Liver (tissue), 3 donors: ENCODE measurements at regions not wholly inside any gene's neighbourhood (a gene's known extent, or its start where the extent isn't known, plus 50 kb on each side); places are given as distances from the start of the nearest gene placed in this dataset.

Experiments used
- EGR1 ChIP-seq, 2 donors: IDR thresholded peaks; 2 replicates each; pipeline ENCODE4 v1.6.1; 2016 to 2018; ENCODE audit warnings: antibody characterized with exemption in 2 of 2, low read depth in 2 of 2
- GABPA ChIP-seq, 2 donors: IDR thresholded peaks in 1 of 2; conservative IDR thresholded peaks in 1 of 2; 2 replicates each; pipeline ENCODE4 v1.6.1; 2016; ENCODE audit warnings: antibody characterized with exemption in 2 of 2, mild to moderate bottlenecking in 1 of 2, moderate library complexity in 1 of 2
- HNF4A ChIP-seq, 2 donors: conservative IDR thresholded peaks; 2 replicates each; pipeline ENCODE4 v1.6.1; 2016; ENCODE audit warnings: antibody characterized with exemption in 2 of 2, mild to moderate bottlenecking in 2 of 2
- HNF4G ChIP-seq: IDR thresholded peaks from 2 replicates; pipeline ENCODE4 v1.6.1; 2016; ENCODE audit warnings: antibody characterized with exemption
- RAD21 ChIP-seq, 2 donors: IDR thresholded peaks; 2 replicates each; pipeline ENCODE4 v1.6.1; 2016; ENCODE audit warnings: antibody characterized with exemption in 2 of 2, mild to moderate bottlenecking in 2 of 2
- RXRA ChIP-seq, 2 donors: IDR thresholded peaks; 2 replicates each; pipeline ENCODE4 v1.6.1; 2017 to 2018; ENCODE audit warnings: antibody characterized with exemption in 2 of 2, mild to moderate bottlenecking in 1 of 2
- SP1 ChIP-seq: IDR thresholded peaks from 2 replicates; pipeline ENCODE4 v1.6.1; 2018; ENCODE audit warnings: antibody characterized with exemption, mild to moderate bottlenecking
- TAF1 ChIP-seq: conservative IDR thresholded peaks from 2 replicates; pipeline ENCODE4 v1.6.1; 2016; ENCODE audit warnings: antibody characterized with exemption, mild to moderate bottlenecking
- YY1 ChIP-seq: IDR thresholded peaks from 2 replicates; pipeline ENCODE4 v1.6.1; 2016; ENCODE audit warnings: antibody characterized with exemption, mild to moderate bottlenecking
- TF ChIP-seq, protein P1 (sequence below): fragments of 150-350 bp; IDR thresholded peaks from 2 replicates; pipeline ENCODE4 v1.5.1; 2017; ENCODE audit warnings: improper control_type of control experiment, low read depth, low read length; ENCODE audit not compliant: missing input control
- TF ChIP-seq, protein P2 (sequence below): IDR thresholded peaks from 2 replicates; pipeline ENCODE4 v1.6.1; 2016; ENCODE audit warnings: antibody characterized with exemption, mild to moderate bottlenecking
- TF ChIP-seq, protein P3 (sequence below): IDR thresholded peaks from 2 replicates; pipeline ENCODE4 v1.6.1; 2016; ENCODE audit warnings: antibody characterized with exemption
- TF ChIP-seq, protein P4 (sequence below): IDR thresholded peaks from 2 replicates; pipeline ENCODE4 v1.6.1; 2016; ENCODE audit warnings: antibody characterized with exemption
- TF ChIP-seq, protein P5 (sequence below): IDR thresholded peaks from 2 replicates; pipeline ENCODE4 v1.6.1; 2016; ENCODE audit warnings: antibody characterized with exemption
- donor health status: healthy.
- donor health status: healthy.

DNA sequence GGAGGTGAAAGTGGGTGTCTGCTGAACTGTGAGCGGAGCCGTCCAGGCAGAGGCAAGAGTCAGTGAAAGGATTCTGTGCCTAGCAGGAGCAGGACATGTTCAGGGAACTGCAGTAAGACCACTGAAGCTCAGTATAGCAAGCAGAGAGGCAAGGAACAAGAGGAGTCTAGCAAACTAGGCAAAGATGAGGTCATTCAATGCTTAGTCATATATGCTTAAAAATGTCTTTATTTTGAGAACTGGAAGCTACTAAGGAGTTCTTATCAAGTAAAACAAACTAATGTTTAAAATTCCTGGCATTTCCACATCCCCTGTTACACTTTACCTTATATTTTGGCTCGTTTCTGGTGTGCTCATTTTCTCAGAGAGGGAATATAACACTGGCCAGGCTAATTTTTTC, 913.4 kb downstream of the CBLN2 start:
- TF ChIP-seq EGR1 (IDR thresholded peaks at IDR 0.05; ENCODE audit: low read depth in 2 of 2) = no peak
- TF ChIP-seq, protein P1, sequence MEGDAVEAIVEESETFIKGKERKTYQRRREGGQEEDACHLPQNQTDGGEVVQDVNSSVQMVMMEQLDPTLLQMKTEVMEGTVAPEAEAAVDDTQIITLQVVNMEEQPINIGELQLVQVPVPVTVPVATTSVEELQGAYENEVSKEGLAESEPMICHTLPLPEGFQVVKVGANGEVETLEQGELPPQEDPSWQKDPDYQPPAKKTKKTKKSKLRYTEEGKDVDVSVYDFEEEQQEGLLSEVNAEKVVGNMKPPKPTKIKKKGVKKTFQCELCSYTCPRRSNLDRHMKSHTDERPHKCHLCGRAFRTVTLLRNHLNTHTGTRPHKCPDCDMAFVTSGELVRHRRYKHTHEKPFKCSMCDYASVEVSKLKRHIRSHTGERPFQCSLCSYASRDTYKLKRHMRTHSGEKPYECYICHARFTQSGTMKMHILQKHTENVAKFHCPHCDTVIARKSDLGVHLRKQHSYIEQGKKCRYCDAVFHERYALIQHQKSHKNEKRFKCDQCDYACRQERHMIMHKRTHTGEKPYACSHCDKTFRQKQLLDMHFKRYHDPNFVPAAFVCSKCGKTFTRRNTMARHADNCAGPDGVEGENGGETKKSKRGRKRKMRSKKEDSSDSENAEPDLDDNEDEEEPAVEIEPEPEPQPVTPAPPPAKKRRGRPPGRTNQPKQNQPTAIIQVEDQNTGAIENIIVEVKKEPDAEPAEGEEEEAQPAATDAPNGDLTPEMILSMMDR = no peak
- no peak for TF ChIP-seq RAD21 (IDR thresholded peaks at IDR 0.05)
- no peak for TF ChIP-seq TAF1
- TF ChIP-seq SP1 = no peak
- TF ChIP-seq GABPA (IDR thresholded peaks at IDR 0.05 in 1 of 2, conservative IDR thresholded peaks at IDR 0.05 in 1 of 2) = no peak
- no peak for TF ChIP-seq HNF4G
- TF ChIP-seq, protein P2, sequence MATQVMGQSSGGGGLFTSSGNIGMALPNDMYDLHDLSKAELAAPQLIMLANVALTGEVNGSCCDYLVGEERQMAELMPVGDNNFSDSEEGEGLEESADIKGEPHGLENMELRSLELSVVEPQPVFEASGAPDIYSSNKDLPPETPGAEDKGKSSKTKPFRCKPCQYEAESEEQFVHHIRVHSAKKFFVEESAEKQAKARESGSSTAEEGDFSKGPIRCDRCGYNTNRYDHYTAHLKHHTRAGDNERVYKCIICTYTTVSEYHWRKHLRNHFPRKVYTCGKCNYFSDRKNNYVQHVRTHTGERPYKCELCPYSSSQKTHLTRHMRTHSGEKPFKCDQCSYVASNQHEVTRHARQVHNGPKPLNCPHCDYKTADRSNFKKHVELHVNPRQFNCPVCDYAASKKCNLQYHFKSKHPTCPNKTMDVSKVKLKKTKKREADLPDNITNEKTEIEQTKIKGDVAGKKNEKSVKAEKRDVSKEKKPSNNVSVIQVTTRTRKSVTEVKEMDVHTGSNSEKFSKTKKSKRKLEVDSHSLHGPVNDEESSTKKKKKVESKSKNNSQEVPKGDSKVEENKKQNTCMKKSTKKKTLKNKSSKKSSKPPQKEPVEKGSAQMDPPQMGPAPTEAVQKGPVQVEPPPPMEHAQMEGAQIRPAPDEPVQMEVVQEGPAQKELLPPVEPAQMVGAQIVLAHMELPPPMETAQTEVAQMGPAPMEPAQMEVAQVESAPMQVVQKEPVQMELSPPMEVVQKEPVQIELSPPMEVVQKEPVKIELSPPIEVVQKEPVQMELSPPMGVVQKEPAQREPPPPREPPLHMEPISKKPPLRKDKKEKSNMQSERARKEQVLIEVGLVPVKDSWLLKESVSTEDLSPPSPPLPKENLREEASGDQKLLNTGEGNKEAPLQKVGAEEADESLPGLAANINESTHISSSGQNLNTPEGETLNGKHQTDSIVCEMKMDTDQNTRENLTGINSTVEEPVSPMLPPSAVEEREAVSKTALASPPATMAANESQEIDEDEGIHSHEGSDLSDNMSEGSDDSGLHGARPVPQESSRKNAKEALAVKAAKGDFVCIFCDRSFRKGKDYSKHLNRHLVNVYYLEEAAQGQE = no peak
- TF ChIP-seq, protein P3, sequence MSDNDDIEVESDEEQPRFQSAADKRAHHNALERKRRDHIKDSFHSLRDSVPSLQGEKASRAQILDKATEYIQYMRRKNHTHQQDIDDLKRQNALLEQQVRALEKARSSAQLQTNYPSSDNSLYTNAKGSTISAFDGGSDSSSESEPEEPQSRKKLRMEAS = no peak
- no peak for TF ChIP-seq RXRA (IDR thresholded peaks at IDR 0.05)
- no peak for TF ChIP-seq HNF4A (conservative IDR thresholded peaks at IDR 0.05)
- TF ChIP-seq YY1 = no peak
- TF ChIP-seq, protein P4, sequence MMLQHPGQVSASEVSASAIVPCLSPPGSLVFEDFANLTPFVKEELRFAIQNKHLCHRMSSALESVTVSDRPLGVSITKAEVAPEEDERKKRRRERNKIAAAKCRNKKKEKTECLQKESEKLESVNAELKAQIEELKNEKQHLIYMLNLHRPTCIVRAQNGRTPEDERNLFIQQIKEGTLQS = no peak
- TF ChIP-seq, protein P5, sequence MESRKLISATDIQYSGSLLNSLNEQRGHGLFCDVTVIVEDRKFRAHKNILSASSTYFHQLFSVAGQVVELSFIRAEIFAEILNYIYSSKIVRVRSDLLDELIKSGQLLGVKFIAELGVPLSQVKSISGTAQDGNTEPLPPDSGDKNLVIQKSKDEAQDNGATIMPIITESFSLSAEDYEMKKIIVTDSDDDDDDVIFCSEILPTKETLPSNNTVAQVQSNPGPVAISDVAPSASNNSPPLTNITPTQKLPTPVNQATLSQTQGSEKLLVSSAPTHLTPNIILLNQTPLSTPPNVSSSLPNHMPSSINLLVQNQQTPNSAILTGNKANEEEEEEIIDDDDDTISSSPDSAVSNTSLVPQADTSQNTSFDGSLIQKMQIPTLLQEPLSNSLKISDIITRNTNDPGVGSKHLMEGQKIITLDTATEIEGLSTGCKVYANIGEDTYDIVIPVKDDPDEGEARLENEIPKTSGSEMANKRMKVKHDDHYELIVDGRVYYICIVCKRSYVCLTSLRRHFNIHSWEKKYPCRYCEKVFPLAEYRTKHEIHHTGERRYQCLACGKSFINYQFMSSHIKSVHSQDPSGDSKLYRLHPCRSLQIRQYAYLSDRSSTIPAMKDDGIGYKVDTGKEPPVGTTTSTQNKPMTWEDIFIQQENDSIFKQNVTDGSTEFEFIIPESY = no peak
